ENCODE measurements at regions not wholly inside any gene's neighbourhood (a gene's known extent, or its start where the extent isn't known, plus 50 kb on each side); places are given as distances from the start of the nearest gene placed in this dataset.

GRCh38 chr1:82091265-82091664 is 290.5 kb downstream of the ADGRL2 start:
- no peak for TF ChIP-seq GATA2 (IDR thresholded peaks at IDR 0.05; ENCODE audit: low read depth, low read length)
- TF ChIP-seq GATA3 (IDR thresholded peaks at IDR 0.05; ENCODE audit: low read depth, low read length) = no peak
